ENCODE measurements at regions not wholly inside any gene's neighbourhood (a gene's known extent, or its start where the extent isn't known, plus 50 kb on each side); places are given as distances from the start of the nearest gene placed in this dataset.

DNA sequence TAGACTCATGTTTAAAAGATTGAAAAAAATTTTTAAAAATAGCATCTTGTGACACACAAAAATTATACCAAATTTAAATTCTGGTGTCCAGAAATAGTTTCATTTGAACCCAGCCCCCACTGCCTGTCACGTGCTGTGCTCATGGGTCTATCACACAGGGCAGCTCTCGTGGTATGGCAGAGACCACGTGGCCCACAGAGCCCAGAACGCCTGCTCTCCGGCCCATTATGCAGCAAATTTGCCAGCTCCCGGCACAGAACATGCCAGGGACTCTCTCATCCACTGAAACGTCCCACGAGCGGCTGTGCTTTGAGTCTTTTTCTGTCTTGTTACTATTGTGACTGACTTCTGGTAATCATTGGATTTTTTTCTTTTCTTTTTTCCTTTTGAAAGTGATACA, 224.3 kb downstream of the TTLL2 start:
- no peak overlapping the region for H2AFZ ChIP-seq (ENCODE audit: low read length)
- H3K4me1 ChIP-seq (ENCODE audit: insufficient read depth, low read length) = peaks cover 52% of the 10 kb centered on the region
- BruUV-seq (replicated peaks) = no TSS peak
- ATAC-seq = no peak
- intact Hi-C loops (cut with micrococcal nuclease; ENCODE audit: unreplicated experiment) (no loop called here), in situ Hi-C loops (cut with HindIII; ENCODE audit: extremely low pct_ligation_motif_present, low pct_unique_long_range_greater_than_20kb) (no loop called here)
- H3K9ac ChIP-seq (ENCODE audit: insufficient read depth, low read depth, low read length) = no peak overlapping the region
- no peaks in the 10 kb centered on the region for H3K36me3 ChIP-seq (replicated peaks in 1 of 2; ENCODE audit: control insufficient read depth in 1 of 2, insufficient read depth in 2 of 2, low read length in 2 of 2)
- no peaks in the 10 kb centered on the region for H3K9me3 ChIP-seq (ENCODE audit: low read length)
- no peak overlapping the region for H3K27ac ChIP-seq (ENCODE audit: extremely low read length, insufficient read depth, low read length)
- ChIA-PET CTCF (ENCODE audit: low intra/inter-chr PET ratio, low total read pairs) (no interaction called here), POLR2A (no interaction called here)
- H3K27me3 ChIP-seq (ENCODE audit: control insufficient read depth in 1 of 2, insufficient read depth in 2 of 2, low read length in 2 of 2) = peaks cover 5 to 17% of the 10 kb centered on the region in 2 experiments; a peak in 3 of 5 replicates
- DNase-seq (ENCODE audit: low spot score) = no peak
- WGBS (ENCODE audit: low lambda C conversion rate) = 33% methylated on average over 9 of the region's 9 CpGs
- H3K4me3 ChIP-seq (replicated peaks in 1 of 3; ENCODE audit: insufficient read depth in 1 of 3, low read depth in 2 of 3, low read length in 3 of 3) = no peak overlapping the region
- no peak for FAIRE-seq
- H3K4me2 ChIP-seq (ENCODE audit: low read depth, low read length) = no peak overlapping the region
- no peaks in the 10 kb centered on the region for H3K79me2 ChIP-seq (ENCODE audit: insufficient read depth, low read length)
- H4K20me1 ChIP-seq (ENCODE audit: insufficient read depth, low read length) = no peaks in the 10 kb centered on the region
- TF ChIP-seq RXRB (CRISPR knock-in tag; IDR thresholded peaks at IDR 0.05; ENCODE audit: borderline replicate concordance) (0 out of 2 replicates have a peak, but pooled peaks have one; percentile 16), MLLT10 (CRISPR knock-in tag; IDR thresholded peaks at IDR 0.05) (no peak), SALL1 (CRISPR knock-in tag; IDR thresholded peaks at IDR 0.05) (0 out of 2 replicates have a peak, but pooled peaks have one; percentile 24), BHLHE40 (IDR thresholded peaks at IDR 0.05; ENCODE audit: low read length) (peak; percentile 48; the same call in 1 of the 2 replicates)
- TF ChIP-seq, protein P1, sequence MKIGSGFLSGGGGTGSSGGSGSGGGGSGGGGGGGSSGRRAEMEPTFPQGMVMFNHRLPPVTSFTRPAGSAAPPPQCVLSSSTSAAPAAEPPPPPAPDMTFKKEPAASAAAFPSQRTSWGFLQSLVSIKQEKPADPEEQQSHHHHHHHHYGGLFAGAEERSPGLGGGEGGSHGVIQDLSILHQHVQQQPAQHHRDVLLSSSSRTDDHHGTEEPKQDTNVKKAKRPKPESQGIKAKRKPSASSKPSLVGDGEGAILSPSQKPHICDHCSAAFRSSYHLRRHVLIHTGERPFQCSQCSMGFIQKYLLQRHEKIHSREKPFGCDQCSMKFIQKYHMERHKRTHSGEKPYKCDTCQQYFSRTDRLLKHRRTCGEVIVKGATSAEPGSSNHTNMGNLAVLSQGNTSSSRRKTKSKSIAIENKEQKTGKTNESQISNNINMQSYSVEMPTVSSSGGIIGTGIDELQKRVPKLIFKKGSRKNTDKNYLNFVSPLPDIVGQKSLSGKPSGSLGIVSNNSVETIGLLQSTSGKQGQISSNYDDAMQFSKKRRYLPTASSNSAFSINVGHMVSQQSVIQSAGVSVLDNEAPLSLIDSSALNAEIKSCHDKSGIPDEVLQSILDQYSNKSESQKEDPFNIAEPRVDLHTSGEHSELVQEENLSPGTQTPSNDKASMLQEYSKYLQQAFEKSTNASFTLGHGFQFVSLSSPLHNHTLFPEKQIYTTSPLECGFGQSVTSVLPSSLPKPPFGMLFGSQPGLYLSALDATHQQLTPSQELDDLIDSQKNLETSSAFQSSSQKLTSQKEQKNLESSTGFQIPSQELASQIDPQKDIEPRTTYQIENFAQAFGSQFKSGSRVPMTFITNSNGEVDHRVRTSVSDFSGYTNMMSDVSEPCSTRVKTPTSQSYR (CRISPR knock-in tag; IDR thresholded peaks at IDR 0.05; ENCODE audit: borderline replicate concordance) = peak; percentile 42; the same call in 1 of the 2 replicates
- TF ChIP-seq, protein P2, sequence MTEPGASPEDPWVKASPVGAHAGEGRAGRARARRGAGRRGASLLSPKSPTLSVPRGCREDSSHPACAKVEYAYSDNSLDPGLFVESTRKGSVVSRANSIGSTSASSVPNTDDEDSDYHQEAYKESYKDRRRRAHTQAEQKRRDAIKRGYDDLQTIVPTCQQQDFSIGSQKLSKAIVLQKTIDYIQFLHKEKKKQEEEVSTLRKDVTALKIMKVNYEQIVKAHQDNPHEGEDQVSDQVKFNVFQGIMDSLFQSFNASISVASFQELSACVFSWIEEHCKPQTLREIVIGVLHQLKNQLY (CRISPR knock-in tag; IDR thresholded peaks at IDR 0.05) = peak; percentile 83; the same call in 1 of the 2 replicates
- TF ChIP-seq, protein P3, sequence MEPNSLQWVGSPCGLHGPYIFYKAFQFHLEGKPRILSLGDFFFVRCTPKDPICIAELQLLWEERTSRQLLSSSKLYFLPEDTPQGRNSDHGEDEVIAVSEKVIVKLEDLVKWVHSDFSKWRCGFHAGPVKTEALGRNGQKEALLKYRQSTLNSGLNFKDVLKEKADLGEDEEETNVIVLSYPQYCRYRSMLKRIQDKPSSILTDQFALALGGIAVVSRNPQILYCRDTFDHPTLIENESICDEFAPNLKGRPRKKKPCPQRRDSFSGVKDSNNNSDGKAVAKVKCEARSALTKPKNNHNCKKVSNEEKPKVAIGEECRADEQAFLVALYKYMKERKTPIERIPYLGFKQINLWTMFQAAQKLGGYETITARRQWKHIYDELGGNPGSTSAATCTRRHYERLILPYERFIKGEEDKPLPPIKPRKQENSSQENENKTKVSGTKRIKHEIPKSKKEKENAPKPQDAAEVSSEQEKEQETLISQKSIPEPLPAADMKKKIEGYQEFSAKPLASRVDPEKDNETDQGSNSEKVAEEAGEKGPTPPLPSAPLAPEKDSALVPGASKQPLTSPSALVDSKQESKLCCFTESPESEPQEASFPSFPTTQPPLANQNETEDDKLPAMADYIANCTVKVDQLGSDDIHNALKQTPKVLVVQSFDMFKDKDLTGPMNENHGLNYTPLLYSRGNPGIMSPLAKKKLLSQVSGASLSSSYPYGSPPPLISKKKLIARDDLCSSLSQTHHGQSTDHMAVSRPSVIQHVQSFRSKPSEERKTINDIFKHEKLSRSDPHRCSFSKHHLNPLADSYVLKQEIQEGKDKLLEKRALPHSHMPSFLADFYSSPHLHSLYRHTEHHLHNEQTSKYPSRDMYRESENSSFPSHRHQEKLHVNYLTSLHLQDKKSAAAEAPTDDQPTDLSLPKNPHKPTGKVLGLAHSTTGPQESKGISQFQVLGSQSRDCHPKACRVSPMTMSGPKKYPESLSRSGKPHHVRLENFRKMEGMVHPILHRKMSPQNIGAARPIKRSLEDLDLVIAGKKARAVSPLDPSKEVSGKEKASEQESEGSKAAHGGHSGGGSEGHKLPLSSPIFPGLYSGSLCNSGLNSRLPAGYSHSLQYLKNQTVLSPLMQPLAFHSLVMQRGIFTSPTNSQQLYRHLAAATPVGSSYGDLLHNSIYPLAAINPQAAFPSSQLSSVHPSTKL (CRISPR knock-in tag; IDR thresholded peaks at IDR 0.05) = peak; percentile 21; the same call in 1 of the 2 replicates
- TF ChIP-seq, protein P4, sequence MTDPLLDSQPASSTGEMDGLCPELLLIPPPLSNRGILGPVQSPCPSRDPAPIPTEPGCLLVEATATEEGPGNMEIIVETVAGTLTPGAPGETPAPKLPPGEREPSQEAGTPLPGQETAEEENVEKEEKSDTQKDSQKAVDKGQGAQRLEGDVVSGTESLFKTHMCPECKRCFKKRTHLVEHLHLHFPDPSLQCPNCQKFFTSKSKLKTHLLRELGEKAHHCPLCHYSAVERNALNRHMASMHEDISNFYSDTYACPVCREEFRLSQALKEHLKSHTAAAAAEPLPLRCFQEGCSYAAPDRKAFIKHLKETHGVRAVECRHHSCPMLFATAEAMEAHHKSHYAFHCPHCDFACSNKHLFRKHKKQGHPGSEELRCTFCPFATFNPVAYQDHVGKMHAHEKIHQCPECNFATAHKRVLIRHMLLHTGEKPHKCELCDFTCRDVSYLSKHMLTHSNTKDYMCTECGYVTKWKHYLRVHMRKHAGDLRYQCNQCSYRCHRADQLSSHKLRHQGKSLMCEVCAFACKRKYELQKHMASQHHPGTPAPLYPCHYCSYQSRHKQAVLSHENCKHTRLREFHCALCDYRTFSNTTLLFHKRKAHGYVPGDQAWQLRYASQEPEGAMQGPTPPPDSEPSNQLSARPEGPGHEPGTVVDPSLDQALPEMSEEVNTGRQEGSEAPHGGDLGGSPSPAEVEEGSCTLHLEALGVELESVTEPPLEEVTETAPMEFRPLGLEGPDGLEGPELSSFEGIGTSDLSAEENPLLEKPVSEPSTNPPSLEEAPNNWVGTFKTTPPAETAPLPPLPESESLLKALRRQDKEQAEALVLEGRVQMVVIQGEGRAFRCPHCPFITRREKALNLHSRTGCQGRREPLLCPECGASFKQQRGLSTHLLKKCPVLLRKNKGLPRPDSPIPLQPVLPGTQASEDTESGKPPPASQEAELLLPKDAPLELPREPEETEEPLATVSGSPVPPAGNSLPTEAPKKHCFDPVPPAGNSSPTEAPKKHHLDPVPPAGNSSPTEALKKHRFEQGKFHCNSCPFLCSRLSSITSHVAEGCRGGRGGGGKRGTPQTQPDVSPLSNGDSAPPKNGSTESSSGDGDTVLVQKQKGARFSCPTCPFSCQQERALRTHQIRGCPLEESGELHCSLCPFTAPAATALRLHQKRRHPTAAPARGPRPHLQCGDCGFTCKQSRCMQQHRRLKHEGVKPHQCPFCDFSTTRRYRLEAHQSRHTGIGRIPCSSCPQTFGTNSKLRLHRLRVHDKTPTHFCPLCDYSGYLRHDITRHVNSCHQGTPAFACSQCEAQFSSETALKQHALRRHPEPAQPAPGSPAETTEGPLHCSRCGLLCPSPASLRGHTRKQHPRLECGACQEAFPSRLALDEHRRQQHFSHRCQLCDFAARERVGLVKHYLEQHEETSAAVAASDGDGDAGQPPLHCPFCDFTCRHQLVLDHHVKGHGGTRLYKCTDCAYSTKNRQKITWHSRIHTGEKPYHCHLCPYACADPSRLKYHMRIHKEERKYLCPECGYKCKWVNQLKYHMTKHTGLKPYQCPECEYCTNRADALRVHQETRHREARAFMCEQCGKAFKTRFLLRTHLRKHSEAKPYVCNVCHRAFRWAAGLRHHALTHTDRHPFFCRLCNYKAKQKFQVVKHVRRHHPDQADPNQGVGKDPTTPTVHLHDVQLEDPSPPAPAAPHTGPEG (CRISPR knock-in tag; IDR thresholded peaks at IDR 0.05) = no peak
- TF ChIP-seq, protein P5, sequence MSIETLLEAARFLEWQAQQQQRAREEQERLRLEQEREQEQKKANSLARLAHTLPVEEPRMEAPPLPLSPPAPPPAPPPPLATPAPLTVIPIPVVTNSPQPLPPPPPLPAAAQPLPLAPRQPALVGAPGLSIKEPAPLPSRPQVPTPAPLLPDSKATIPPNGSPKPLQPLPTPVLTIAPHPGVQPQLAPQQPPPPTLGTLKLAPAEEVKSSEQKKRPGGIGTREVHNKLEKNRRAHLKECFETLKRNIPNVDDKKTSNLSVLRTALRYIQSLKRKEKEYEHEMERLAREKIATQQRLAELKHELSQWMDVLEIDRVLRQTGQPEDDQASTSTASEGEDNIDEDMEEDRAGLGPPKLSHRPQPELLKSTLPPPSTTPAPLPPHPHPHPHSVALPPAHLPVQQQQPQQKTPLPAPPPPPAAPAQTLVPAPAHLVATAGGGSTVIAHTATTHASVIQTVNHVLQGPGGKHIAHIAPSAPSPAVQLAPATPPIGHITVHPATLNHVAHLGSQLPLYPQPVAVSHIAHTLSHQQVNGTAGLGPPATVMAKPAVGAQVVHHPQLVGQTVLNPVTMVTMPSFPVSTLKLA (IDR thresholded peaks at IDR 0.05) = peak; percentile 61
